BJ (cell line): ENCODE measurements at regions not wholly inside any gene's neighbourhood (a gene's known extent, or its start where the extent isn't known, plus 50 kb on each side); places are given as distances from the start of the nearest gene placed in this dataset.

ENCODE experiments used
- CTCF ChIA-PET: fragments of 350-600 bp; formaldehyde crosslinking; extraction: SDS; loops from one replicate; lab custom pipeline; 2021; ENCODE audit warnings: antibody characterized with exemption, inconsistent platforms; lab: Yijun Ruan, JAX
- POLR2A ChIA-PET: fragments of 300-600 bp; sonication (Branson Sonifier 250); formaldehyde crosslinking; extraction: SDS; loops from one replicate; lab custom pipeline; 2021; ENCODE audit warnings: antibody characterized with exemption; lab: Charles Lee
- DNase-seq: peaks from one replicate; pipeline ENCODE4 v3.0.0-alpha.2; 2011; ENCODE audit warnings: low read depth
- H3K27me3 ChIP-seq: 2 replicates; pipeline ENCODE4 v1.6.0; 2011; ENCODE audit warnings: low read length; ENCODE audit not compliant: control insufficient read depth, insufficient read depth
- H3K36me3 ChIP-seq: 2 replicates; pipeline ENCODE4 v1.5.1; 2011; ENCODE audit warnings: low read length; ENCODE audit not compliant: control insufficient read depth, insufficient read depth
- H3K4me3 ChIP-seq: 2 replicates; pipeline ENCODE4 v1.5.1; 2011; ENCODE audit warnings: low read depth, mild to moderate bottlenecking, control low read depth, low read length
- CTCF ChIP-seq: IDR thresholded peaks from 2 replicates; pipeline ENCODE4 v1.5.1; 2011; ENCODE audit warnings: low read depth, mild to moderate bottlenecking, control low read depth, inconsistent platforms, low read length, moderate library complexity; ENCODE audit not compliant: insufficient read depth

- CTCF ChIA-PET, result no interaction called here
- Histone ChIP-seq H3K27me3 (no peaks in the 10 kb centered on the region), H3K36me3 (peaks cover 9% of the 10 kb centered on the region), H3K4me3 (no peak overlapping the region)
- no peak for DNase-seq
- POLR2A ChIA-PET, result no interaction called here
- TF ChIP-seq CTCF, result no peak
Measured at GRCh38 chr4:122252584-122252983, 100.5 kb downstream of the BLTP1 start.

- no peak overlapping the region for H3K4me3 ChIP-seq
- ChIA-PET CTCF (no interaction called here), POLR2A (no interaction called here)
- TF ChIP-seq CTCF, result no peak
- DNase-seq, result no peak
- peaks cover 7% of the 10 kb centered on the region for H3K36me3 ChIP-seq
- H3K27me3 ChIP-seq, result no peaks in the 10 kb centered on the region
Measured at GRCh38 chr4:122259849-122260248, 107.7 kb downstream of the BLTP1 start.

GRCh38 chr4:122276359-122276758 lies 102.5 kb upstream of the ADAD1 start:
- peaks cover 6% of the 10 kb centered on the region for H3K36me3 ChIP-seq
- ChIA-PET POLR2A (no interaction called here), CTCF (interaction anchor here (1.1 kb wide), 1 partner anchor 302 kb away, joined by 3 read pairs; no protein-coding TSS in a partner anchor)
- no peak for TF ChIP-seq CTCF
- H3K27me3 ChIP-seq, result no peaks in the 10 kb centered on the region
- H3K4me3 ChIP-seq, result no peak overlapping the region
- no peak for DNase-seq

GRCh38 chr4:122278976-122279375 lies 99.8 kb upstream of the ADAD1 start:
- no peak overlapping the region for H3K4me3 ChIP-seq
- ChIA-PET CTCF (interaction anchor here (0.7 kb wide), 1 partner anchor 22 kb away, joined by 3 read pairs; no protein-coding TSS in a partner anchor), POLR2A (no interaction called here)
- no peaks in the 10 kb centered on the region for H3K27me3 ChIP-seq
- H3K36me3 ChIP-seq, result peaks cover 6% of the 10 kb centered on the region
- DNase-seq, result no peak
- no peak for TF ChIP-seq CTCF

GRCh38 chr4:122279670-122280069 lies 99.1 kb upstream of the ADAD1 start:
- ChIA-PET POLR2A (no interaction called here), CTCF (no interaction called here)
- Histone ChIP-seq H3K36me3 (peaks cover 6% of the 10 kb centered on the region), H3K27me3 (no peaks in the 10 kb centered on the region), H3K4me3 (no peak overlapping the region)
- TF ChIP-seq CTCF, result no peak
- DNase-seq, result no peak
